ENCODE measurements at regions not wholly inside any gene's neighbourhood (a gene's known extent, or its start where the extent isn't known, plus 50 kb on each side); places are given as distances from the start of the nearest gene placed in this dataset.

- H3K36me3 ChIP-seq (ENCODE audit: control insufficient read depth in 3 of 3, insufficient read depth in 2 of 3, low read depth in 1 of 3, low read length in 3 of 3) = no peaks in the 10 kb centered on the region
- FAIRE-seq = no peak
- DNase-seq = no peak
- H3K9me3 ChIP-seq (ENCODE audit: control insufficient read depth in 2 of 2, insufficient read depth in 1 of 2, low read depth in 1 of 2, low read length in 1 of 2) = no peaks in the 10 kb centered on the region
- no peak overlapping the region for H3K4me3 ChIP-seq (ENCODE audit: low read depth in 1 of 3, low read length in 3 of 3)
- 47 to 66% (median 59%) methylated on average over 2 of the region's 2 CpGs for WGBS, 3 donors
- no peak overlapping the region for H3K27ac ChIP-seq (ENCODE audit: low read depth in 1 of 3, low read length in 2 of 3)
- H3K27me3 ChIP-seq (ENCODE audit: control insufficient read depth in 3 of 3, insufficient read depth in 3 of 3, low read length in 3 of 3) = peaks cover 0 to 14% (median 0%) of the 10 kb centered on the region in 3 donors
- H3K4me1 ChIP-seq (ENCODE audit: control insufficient read depth in 3 of 3, insufficient read depth in 2 of 3, low read depth in 1 of 3, low read length in 2 of 3) = peaks cover 0 to 13% (median 4%) of the 10 kb centered on the region in 3 donors
Observed at GRCh38 chr5:14036514-14036913, 92.0 kb upstream of the DNAH5 start.

DNA sequence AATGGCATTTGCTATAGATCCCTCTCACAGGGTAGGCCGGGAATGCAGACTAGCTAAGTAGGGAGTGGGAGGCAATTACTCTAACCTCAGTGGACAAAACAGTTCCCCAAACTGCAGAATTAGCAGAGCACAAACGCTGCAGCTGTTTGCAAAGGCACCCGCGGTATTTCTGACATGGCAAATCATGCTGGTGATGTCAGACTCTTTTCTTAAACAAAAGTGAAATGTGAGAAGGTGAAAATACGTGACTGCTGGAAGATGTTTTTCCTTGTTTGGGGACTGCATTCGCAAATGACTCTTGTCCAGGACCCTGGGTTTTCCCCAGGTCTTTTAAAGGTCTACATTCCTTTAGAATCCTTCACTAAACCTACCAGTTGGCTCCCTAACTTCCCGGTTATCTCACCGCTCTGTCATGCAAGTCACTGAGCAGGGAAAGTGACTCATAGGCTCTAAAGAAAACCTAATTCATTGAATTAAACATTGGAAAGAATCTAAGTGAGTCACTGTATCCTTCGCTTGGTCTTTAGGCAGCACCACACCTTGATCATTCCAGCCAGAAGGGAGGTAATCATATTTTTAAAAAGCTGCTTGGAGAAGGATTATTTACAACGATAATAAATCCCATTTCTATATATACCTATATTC lies 91.5 kb upstream of the DNAH5 start:
- Histone ChIP-seq H3K9me3 (ENCODE audit: control insufficient read depth in 2 of 2, insufficient read depth in 1 of 2, low read depth in 1 of 2, low read length in 1 of 2) (no peaks in the 10 kb centered on the region), H3K27me3 (ENCODE audit: control insufficient read depth in 3 of 3, insufficient read depth in 3 of 3, low read length in 3 of 3) (peaks cover 0 to 19% (median 0%) of the 10 kb centered on the region in 3 donors), H3K4me1 (ENCODE audit: control insufficient read depth in 3 of 3, insufficient read depth in 2 of 3, low read depth in 1 of 3, low read length in 2 of 3) (peaks cover 0 to 13% (median 4%) of the 10 kb centered on the region in 3 donors), H3K4me3 (ENCODE audit: low read depth in 1 of 3, low read length in 3 of 3) (no peak overlapping the region), H3K27ac (ENCODE audit: low read depth in 1 of 3, low read length in 2 of 3) (peak overlapping the region in 1 of 3 donors; percentile 51), H3K36me3 (ENCODE audit: control insufficient read depth in 3 of 3, insufficient read depth in 2 of 3, low read depth in 1 of 3, low read length in 3 of 3) (no peaks in the 10 kb centered on the region)
- DNase-seq (peak; percentile 2 to 27), FAIRE-seq (no peak)
- 5 to 10% (median 9%) methylated on average over 10 of the region's 10 CpGs for WGBS, 3 donors

DNA sequence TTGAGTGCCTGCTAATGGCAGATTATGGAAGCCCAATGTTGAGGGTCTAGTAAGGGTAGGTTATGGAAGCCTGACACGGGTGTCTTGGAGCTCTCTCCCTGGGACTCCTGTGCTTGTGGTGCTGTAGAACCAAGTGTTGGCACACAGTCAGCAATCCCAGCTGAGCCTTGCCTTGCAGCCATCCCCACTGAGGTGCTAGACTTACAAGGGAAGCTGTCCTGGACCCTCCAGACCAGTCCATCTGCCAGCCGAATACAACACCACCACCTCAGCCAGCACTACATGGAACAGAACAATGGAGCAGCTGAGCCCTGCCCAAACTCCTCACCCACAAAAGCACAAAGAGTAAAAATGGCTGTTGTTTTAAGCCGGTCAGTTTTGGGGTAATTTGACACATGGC lies 90.5 kb upstream of the DNAH5 start:
- no peak overlapping the region for H3K4me3 ChIP-seq (ENCODE audit: low read depth in 1 of 3, low read length in 3 of 3)
- FAIRE-seq = no peak
- H3K27me3 ChIP-seq (ENCODE audit: control insufficient read depth in 3 of 3, insufficient read depth in 3 of 3, low read length in 3 of 3) = peaks cover 0 to 18% (median 0%) of the 10 kb centered on the region in 3 donors
- no peaks in the 10 kb centered on the region for H3K9me3 ChIP-seq (ENCODE audit: control insufficient read depth in 2 of 2, insufficient read depth in 1 of 2, low read depth in 1 of 2, low read length in 1 of 2)
- no peak overlapping the region for H3K27ac ChIP-seq (ENCODE audit: low read depth in 1 of 3, low read length in 2 of 3)
- H3K36me3 ChIP-seq (ENCODE audit: control insufficient read depth in 3 of 3, insufficient read depth in 2 of 3, low read depth in 1 of 3, low read length in 3 of 3) = no peaks in the 10 kb centered on the region
- peaks cover 0 to 13% (median 4%) of the 10 kb centered on the region in 3 donors for H3K4me1 ChIP-seq (ENCODE audit: control insufficient read depth in 3 of 3, insufficient read depth in 2 of 3, low read depth in 1 of 3, low read length in 2 of 3)
- no peak for DNase-seq
- WGBS, 3 donors = 60 to 79% (median 75%) methylated on average over 3 of the region's 3 CpGs

DNA sequence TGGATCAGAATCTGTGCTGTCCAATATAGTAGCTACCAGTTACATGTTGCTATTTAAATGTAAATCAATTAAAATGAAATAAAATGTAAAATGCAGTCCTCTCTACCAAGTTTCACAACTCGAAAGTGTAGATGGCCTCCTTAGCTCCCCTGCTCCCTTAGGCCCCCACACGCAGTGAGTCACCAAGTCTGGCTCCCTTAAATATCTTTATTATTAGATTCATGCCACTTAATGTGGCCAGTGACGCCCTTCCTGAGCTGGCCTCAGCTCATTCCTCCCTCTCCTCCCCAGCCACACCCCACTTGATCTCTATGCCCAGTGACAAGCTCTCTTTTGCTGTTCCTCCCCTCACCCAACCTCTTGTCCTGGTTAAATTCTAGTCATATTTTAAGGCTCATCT lies 88.4 kb upstream of the DNAH5 start:
- DNase-seq (no peak), FAIRE-seq (no peak)
- Histone ChIP-seq H3K9me3 (ENCODE audit: control insufficient read depth in 2 of 2, insufficient read depth in 1 of 2, low read depth in 1 of 2, low read length in 1 of 2) (peaks cover 0 to 3% of the 10 kb centered on the region in 2 donors), H3K36me3 (ENCODE audit: control insufficient read depth in 3 of 3, insufficient read depth in 2 of 3, low read depth in 1 of 3, low read length in 3 of 3) (no peaks in the 10 kb centered on the region), H3K4me1 (ENCODE audit: control insufficient read depth in 3 of 3, insufficient read depth in 2 of 3, low read depth in 1 of 3, low read length in 2 of 3) (peaks cover 0 to 13% (median 4%) of the 10 kb centered on the region in 3 donors), H3K27me3 (ENCODE audit: control insufficient read depth in 3 of 3, insufficient read depth in 3 of 3, low read length in 3 of 3) (peaks cover 0 to 16% (median 0%) of the 10 kb centered on the region in 3 donors), H3K27ac (ENCODE audit: low read depth in 1 of 3, low read length in 2 of 3) (no peak overlapping the region), H3K4me3 (ENCODE audit: low read depth in 1 of 3, low read length in 3 of 3) (no peak overlapping the region)
- 59 to 78% (median 74%) methylated on average over 3 of the region's 3 CpGs for WGBS, 3 donors

GRCh38 chr5:14028938-14029584 lies 84.6 kb upstream of the DNAH5 start:
- no peak for FAIRE-seq

DNA sequence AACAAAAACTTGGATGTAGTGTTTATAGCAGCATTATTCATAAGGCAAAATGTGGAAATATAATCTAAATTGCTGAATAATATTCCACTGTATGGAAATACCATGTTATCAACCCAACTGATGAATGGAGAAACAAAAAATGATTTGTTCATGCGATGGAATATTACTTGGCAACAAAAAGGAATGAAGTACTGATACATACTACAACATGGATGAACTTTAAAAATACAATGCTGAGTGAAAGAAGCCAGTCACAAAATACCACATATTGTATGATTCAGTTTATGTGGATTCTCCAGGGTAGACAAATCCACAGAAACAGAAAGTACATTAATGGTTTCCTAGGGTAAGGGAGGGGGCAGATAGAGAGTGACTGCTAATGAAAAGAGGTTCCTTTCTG lies 83.7 kb upstream of the DNAH5 start:
- H3K4me3 ChIP-seq (ENCODE audit: low read depth in 1 of 3, low read length in 3 of 3) = no peak overlapping the region
- DNase-seq (no peak), FAIRE-seq (no peak)
- no peaks in the 10 kb centered on the region for H3K4me1 ChIP-seq (ENCODE audit: control insufficient read depth in 3 of 3, insufficient read depth in 2 of 3, low read depth in 1 of 3, low read length in 2 of 3)
- no peaks in the 10 kb centered on the region for H3K36me3 ChIP-seq (ENCODE audit: control insufficient read depth in 3 of 3, insufficient read depth in 2 of 3, low read depth in 1 of 3, low read length in 3 of 3)
- peaks cover 0 to 10% (median 0%) of the 10 kb centered on the region in 3 donors for H3K27me3 ChIP-seq (ENCODE audit: control insufficient read depth in 3 of 3, insufficient read depth in 3 of 3, low read length in 3 of 3)
- WGBS, 3 donors = 95 to 100% (median 97%) methylated on average over 1 of the region's 1 CpG
- peaks cover 0 to 3% of the 10 kb centered on the region in 2 donors for H3K9me3 ChIP-seq (ENCODE audit: control insufficient read depth in 2 of 2, insufficient read depth in 1 of 2, low read depth in 1 of 2, low read length in 1 of 2)
- H3K27ac ChIP-seq (ENCODE audit: low read depth in 1 of 3, low read length in 2 of 3) = no peak overlapping the region

More at GRCh38 chr5:14028938-14029584, 84.6 kb upstream of the DNAH5 start:
- Histone ChIP-seq H3K4me1 (ENCODE audit: control insufficient read depth in 3 of 3, insufficient read depth in 2 of 3, low read depth in 1 of 3, low read length in 2 of 3) (no peaks in the 10 kb centered on the region), H3K4me3 (ENCODE audit: low read depth in 1 of 3, low read length in 3 of 3) (no peak overlapping the region), H3K9me3 (ENCODE audit: control insufficient read depth in 2 of 2, insufficient read depth in 1 of 2, low read depth in 1 of 2, low read length in 1 of 2) (peaks cover 0 to 3% of the 10 kb centered on the region in 2 donors), H3K36me3 (ENCODE audit: control insufficient read depth in 3 of 3, insufficient read depth in 2 of 3, low read depth in 1 of 3, low read length in 3 of 3) (no peaks in the 10 kb centered on the region), H3K27ac (ENCODE audit: low read depth in 1 of 3, low read length in 2 of 3) (no peak overlapping the region), H3K27me3 (ENCODE audit: control insufficient read depth in 3 of 3, insufficient read depth in 3 of 3, low read length in 3 of 3) (peaks cover 0 to 10% (median 0%) of the 10 kb centered on the region in 3 donors)
- 59 to 68% (median 63%) methylated on average over 7 of the region's 7 CpGs for whole genome bisulfite sequencing, 3 donors
- no peak for DNase-seq

- H3K36me3 ChIP-seq (ENCODE audit: control insufficient read depth in 3 of 3, insufficient read depth in 2 of 3, low read depth in 1 of 3, low read length in 3 of 3) = no peaks in the 10 kb centered on the region
- H3K4me3 ChIP-seq (ENCODE audit: low read depth in 1 of 3, low read length in 3 of 3) = no peak overlapping the region
- H3K27ac ChIP-seq (ENCODE audit: low read depth in 1 of 3, low read length in 2 of 3) = no peak overlapping the region
- DNase-seq (no peak), FAIRE-seq (no peak)
- WGBS, 3 donors = 50 to 62% (median 59%) methylated on average over 4 of the region's 4 CpGs
- H3K4me1 ChIP-seq (ENCODE audit: control insufficient read depth in 3 of 3, insufficient read depth in 2 of 3, low read depth in 1 of 3, low read length in 2 of 3) = no peaks in the 10 kb centered on the region
- peaks cover 0 to 4% (median 0%) of the 10 kb centered on the region in 3 donors for H3K27me3 ChIP-seq (ENCODE audit: control insufficient read depth in 3 of 3, insufficient read depth in 3 of 3, low read length in 3 of 3)
- peaks cover 0 to 3% of the 10 kb centered on the region in 2 donors for H3K9me3 ChIP-seq (ENCODE audit: control insufficient read depth in 2 of 2, insufficient read depth in 1 of 2, low read depth in 1 of 2, low read length in 1 of 2)
Observed at GRCh38 chr5:14025569-14026286, 81.2 kb upstream of the DNAH5 start.

GRCh38 chr5:14022971-14023370 lies 78.5 kb upstream of the DNAH5 start:
- Histone ChIP-seq H3K36me3 (ENCODE audit: control insufficient read depth in 3 of 3, insufficient read depth in 2 of 3, low read depth in 1 of 3, low read length in 3 of 3) (no peaks in the 10 kb centered on the region), H3K4me3 (ENCODE audit: low read depth in 1 of 3, low read length in 3 of 3) (no peak overlapping the region), H3K9me3 (ENCODE audit: control insufficient read depth in 2 of 2, insufficient read depth in 1 of 2, low read depth in 1 of 2, low read length in 1 of 2) (no peaks in the 10 kb centered on the region), H3K4me1 (ENCODE audit: control insufficient read depth in 3 of 3, insufficient read depth in 2 of 3, low read depth in 1 of 3, low read length in 2 of 3) (no peaks in the 10 kb centered on the region), H3K27ac (ENCODE audit: low read depth in 1 of 3, low read length in 2 of 3) (no peak overlapping the region), H3K27me3 (ENCODE audit: control insufficient read depth in 3 of 3, insufficient read depth in 3 of 3, low read length in 3 of 3) (peaks cover 0 to under 1% (median 0%) of the 10 kb centered on the region in 3 donors)
- 65 to 82% (median 72%) methylated on average over 3 of the region's 3 CpGs for WGBS, 3 donors
- FAIRE-seq (no peak), DNase-seq (no peak)
